PC-9 (cell line): ENCODE measurements at regions not wholly inside any gene's neighbourhood (a gene's known extent, or its start where the extent isn't known, plus 50 kb on each side); places are given as distances from the start of the nearest gene placed in this dataset.

Experiments
- EZH2 ChIP-seq: fragments of 200-600 bp; sonication (generic); IDR thresholded peaks from 2 replicates; pipeline ENCODE4 v1.8.0; 2017; ENCODE audit warnings: antibody characterized with exemption, low read depth
- TF ChIP-seq, protein P1 (sequence below): fragments of 200-600 bp; sonication (generic); conservative IDR thresholded peaks from 2 replicates; pipeline ENCODE4 v1.6.1; 2017; ENCODE audit warnings: mixed run types, antibody characterized with exemption, mild to moderate bottlenecking, moderate library complexity

DNA sequence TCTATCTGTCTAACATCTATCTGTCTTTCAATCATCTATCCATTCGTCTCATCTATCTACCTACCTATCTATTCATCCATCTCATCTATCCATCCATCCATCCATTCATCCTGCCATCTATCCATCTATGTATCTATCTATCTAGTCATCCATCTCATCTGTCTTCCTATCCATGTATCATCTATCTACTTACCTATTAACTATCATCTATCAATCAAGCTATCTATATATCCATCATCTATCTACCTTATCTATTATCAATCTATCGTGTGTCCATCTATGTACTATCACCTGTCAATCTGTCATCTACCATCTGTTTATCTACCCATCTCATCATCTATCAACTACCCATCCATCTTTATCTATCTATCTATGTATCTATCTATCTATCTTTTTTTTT, 217.7 kb downstream of the CRLF2 start:
- TF ChIP-seq, protein P1, sequence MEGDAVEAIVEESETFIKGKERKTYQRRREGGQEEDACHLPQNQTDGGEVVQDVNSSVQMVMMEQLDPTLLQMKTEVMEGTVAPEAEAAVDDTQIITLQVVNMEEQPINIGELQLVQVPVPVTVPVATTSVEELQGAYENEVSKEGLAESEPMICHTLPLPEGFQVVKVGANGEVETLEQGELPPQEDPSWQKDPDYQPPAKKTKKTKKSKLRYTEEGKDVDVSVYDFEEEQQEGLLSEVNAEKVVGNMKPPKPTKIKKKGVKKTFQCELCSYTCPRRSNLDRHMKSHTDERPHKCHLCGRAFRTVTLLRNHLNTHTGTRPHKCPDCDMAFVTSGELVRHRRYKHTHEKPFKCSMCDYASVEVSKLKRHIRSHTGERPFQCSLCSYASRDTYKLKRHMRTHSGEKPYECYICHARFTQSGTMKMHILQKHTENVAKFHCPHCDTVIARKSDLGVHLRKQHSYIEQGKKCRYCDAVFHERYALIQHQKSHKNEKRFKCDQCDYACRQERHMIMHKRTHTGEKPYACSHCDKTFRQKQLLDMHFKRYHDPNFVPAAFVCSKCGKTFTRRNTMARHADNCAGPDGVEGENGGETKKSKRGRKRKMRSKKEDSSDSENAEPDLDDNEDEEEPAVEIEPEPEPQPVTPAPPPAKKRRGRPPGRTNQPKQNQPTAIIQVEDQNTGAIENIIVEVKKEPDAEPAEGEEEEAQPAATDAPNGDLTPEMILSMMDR: no peak
- no peak for TF ChIP-seq EZH2
